Heart left ventricle (tissue), 16 donors: ENCODE measurements at regions not wholly inside any gene's neighbourhood (a gene's known extent, or its start where the extent isn't known, plus 50 kb on each side); places are given as distances from the start of the nearest gene placed in this dataset.

Experiments used
- ATAC-seq, 4 donors: fragments of 200-7000 bp; cut with Tn5 transposase; one replicate each; pipeline ENCODE4 v1.9.1; 2020 to 2022; ENCODE audit warnings: moderate library complexity in 4 of 4, mild to moderate bottlenecking in 3 of 4, moderate number of reproducible peaks in 1 of 4
- DNase-seq, 5 donors: peaks; one replicate each; pipeline ENCODE4 v3.0.0-alpha.2; 2020
- H3K27ac ChIP-seq, 12 donors: fragments of 200-600 bp; sonication (generic) in 4 of 12; one replicate each; pipeline versions ENCODE4 v1.5.0 to v1.8.0; 2016 to 2022; ENCODE audit warnings: mild to moderate bottlenecking in 2 of 12
- H3K27me3 ChIP-seq, 9 donors: fragments of 200-600 bp; sonication (generic) in 2 of 9; one replicate each; pipeline versions ENCODE4 v1.5.1 to v1.8.0; 2016 to 2022; ENCODE audit warnings: mild to moderate bottlenecking in 3 of 9
- H3K36me3 ChIP-seq, 9 donors: fragments of 200-600 bp; sonication (generic) in 2 of 9; one replicate each; pipeline versions ENCODE4 v1.5.0 to v1.8.0; 2018 to 2022; ENCODE audit warnings: mild to moderate bottlenecking in 2 of 9
- H3K4me1 ChIP-seq, 12 donors: fragments of 200-600 bp; sonication (generic) in 4 of 12; one replicate each; pipeline versions ENCODE4 v1.5.0 to v1.8.0; 2016 to 2022; ENCODE audit warnings: mild to moderate bottlenecking in 3 of 12
- H3K4me3 ChIP-seq, 12 donors: fragments of 200-600 bp; sonication (generic) in 4 of 12; one replicate each; pipeline versions ENCODE4 v1.5.0 to v1.8.0; 2017 to 2022; ENCODE audit warnings: mild to moderate bottlenecking in 9 of 12, moderate library complexity in 4 of 12
- H3K9me3 ChIP-seq, 12 donors: fragments of 200-600 bp; sonication (generic) in 4 of 12; one replicate each; pipeline versions ENCODE4 v1.5.0 to v1.8.0; 2016 to 2022; ENCODE audit warnings: mild to moderate bottlenecking in 1 of 12
- POLR2A ChIP-seq, 2 donors: fragments of 450-650 bp; IDR thresholded peaks; one replicate each; pipeline ENCODE4 v1.6.1; 2017; ENCODE audit warnings: antibody characterized with exemption in 2 of 2, mild to moderate bottlenecking in 2 of 2, moderate library complexity in 2 of 2
- WGBS, 4 donors: extraction: QIAGEN DNeasy Blood & Tissue Kit in 2 of 4; methylation state at CpG; one replicate each; pipeline versions ENCODE4 v1.1.5 to v1.1.7; 2013 to 2018; 5-methylcytosine and 5-hydroxymethylcytosine counted together
- intact Hi-C, 10 donors: fragments of 100-400 bp; cut with DNase I; formaldehyde crosslinking; loops; one replicate each; pipeline versions ENCODE4 v1.11.1 to v1.14.2; 2022
- TF ChIP-seq, protein P1 (sequence below), 12 donors: fragments of 200-600 bp; sonication (generic) in 4 of 12; IDR thresholded peaks; one replicate each; pipeline versions ENCODE4 v1.5.0 to v1.8.0; 2018 to 2022; ENCODE audit warnings: antibody characterized with exemption in 12 of 12, mild to moderate bottlenecking in 5 of 12
- donor health status: ischemic (EF 13 %, LVEDD 7.1; RV severe dilation, severe dysfunction).
- donor health status: healthy with polysubstance abuse.
- donor health status: DM: no; HTN: yes; CAD: no.
- donor health status: DM: no; HTN: no; CAD: no.
- donor health status: ischemic (EF 25% LVEDD 6.9; RV normal size, moderate dysfunction).
- donor health status: ischemic (EF 25% LVEDD 5.7; RV mildly dilated, moderate dysfunction).
- donor health status: healthy.
- donor health status: DM: yes; HTN: yes; CAD: no.
- donor health status: ischemic (EF 35%, LVEDD 5.7; RV mildly dilated, moderate dysfunction).
- donor health status: nonischemic (EF 11% LVEDD 7.7; RV severe dilation, severe dysfunction).
- donor health status: DM: yes; HTN: yes; CAD: no.
- donor health status: PGD.
- donor health status: ischemic (EF 29% LVEDD 5.4; RV normal size, mild dysfunction).
- donor health status: nonischemic (EF 23%, LVEDD 6.1; RV moderate dilation, normal function).

DNA sequence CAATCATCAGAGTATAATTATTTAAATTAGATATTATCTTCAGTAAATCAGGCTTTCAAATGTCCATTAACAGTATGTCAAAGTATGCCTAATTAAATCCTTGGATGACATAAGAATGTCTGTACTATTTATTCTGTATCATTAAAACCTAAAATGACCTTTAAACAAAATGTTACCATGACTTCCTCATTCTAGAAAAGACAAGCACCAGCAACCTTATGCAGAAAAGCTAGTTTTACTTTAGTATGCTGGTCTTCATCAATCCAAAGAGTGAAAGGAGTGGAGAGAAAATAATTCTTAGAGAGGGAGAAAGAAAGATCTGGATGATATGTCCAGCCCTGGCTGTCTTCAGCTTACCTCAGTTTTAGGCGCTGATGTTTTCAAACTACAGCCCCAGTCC lies 140.1 kb upstream of the UBE2E2 start:
- H3K27ac ChIP-seq, result no peak overlapping the region
- H3K4me3 ChIP-seq, result no peak overlapping the region
- H3K36me3 ChIP-seq, result no peaks in the 10 kb centered on the region
- intact Hi-C loops, result no loop called here
- 73 to 100% (median 95%) methylated on average over 1 of the region's 1 CpG for WGBS, 4 donors
- ATAC-seq, result no peak
- no peak for TF ChIP-seq POLR2A (IDR thresholded peaks at IDR 0.05)
- TF ChIP-seq, protein P1, sequence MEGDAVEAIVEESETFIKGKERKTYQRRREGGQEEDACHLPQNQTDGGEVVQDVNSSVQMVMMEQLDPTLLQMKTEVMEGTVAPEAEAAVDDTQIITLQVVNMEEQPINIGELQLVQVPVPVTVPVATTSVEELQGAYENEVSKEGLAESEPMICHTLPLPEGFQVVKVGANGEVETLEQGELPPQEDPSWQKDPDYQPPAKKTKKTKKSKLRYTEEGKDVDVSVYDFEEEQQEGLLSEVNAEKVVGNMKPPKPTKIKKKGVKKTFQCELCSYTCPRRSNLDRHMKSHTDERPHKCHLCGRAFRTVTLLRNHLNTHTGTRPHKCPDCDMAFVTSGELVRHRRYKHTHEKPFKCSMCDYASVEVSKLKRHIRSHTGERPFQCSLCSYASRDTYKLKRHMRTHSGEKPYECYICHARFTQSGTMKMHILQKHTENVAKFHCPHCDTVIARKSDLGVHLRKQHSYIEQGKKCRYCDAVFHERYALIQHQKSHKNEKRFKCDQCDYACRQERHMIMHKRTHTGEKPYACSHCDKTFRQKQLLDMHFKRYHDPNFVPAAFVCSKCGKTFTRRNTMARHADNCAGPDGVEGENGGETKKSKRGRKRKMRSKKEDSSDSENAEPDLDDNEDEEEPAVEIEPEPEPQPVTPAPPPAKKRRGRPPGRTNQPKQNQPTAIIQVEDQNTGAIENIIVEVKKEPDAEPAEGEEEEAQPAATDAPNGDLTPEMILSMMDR (IDR thresholded peaks at IDR 0.05), result no peak
- no peaks in the 10 kb centered on the region for H3K27me3 ChIP-seq
- H3K4me1 ChIP-seq, result peaks cover 0 to 6% (median 0%) of the 10 kb centered on the region in 12 donors
- no peak for DNase-seq
- peaks cover 0 to 17% (median 0%) of the 10 kb centered on the region in 12 donors for H3K9me3 ChIP-seq

DNA sequence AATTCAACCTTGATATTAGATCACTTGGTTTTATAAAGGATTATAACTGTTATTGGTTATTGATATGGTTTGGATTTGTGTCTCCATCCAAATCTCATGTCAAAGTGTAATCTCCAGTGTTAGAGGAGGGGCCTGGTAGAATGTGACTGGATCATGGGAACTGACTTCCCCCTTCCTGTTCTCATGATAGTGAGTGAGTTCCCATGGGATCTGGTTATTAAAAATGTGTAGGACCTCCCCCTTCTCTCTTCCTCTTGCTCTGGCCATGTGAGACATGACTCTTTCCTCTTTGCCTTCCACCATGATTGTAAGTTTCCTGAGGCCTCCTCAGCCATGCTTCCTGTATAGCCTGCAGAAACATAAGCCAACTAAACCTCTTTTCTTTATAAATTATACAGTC lies 136.0 kb upstream of the UBE2E2 start:
- ATAC-seq (no peak), DNase-seq (no peak)
- H3K27me3 ChIP-seq, result no peaks in the 10 kb centered on the region
- TF ChIP-seq POLR2A (IDR thresholded peaks at IDR 0.05), result no peak
- TF ChIP-seq, protein P1 (IDR thresholded peaks at IDR 0.05), result no peak
- H3K27ac ChIP-seq, result no peak overlapping the region
- H3K4me1 ChIP-seq, result peaks cover 0 to 19% (median 0%) of the 10 kb centered on the region in 12 donors
- no peak overlapping the region for H3K4me3 ChIP-seq
- intact Hi-C loops, result no loop called here
- no peaks in the 10 kb centered on the region for H3K36me3 ChIP-seq
- H3K9me3 ChIP-seq, result no peaks in the 10 kb centered on the region

DNA sequence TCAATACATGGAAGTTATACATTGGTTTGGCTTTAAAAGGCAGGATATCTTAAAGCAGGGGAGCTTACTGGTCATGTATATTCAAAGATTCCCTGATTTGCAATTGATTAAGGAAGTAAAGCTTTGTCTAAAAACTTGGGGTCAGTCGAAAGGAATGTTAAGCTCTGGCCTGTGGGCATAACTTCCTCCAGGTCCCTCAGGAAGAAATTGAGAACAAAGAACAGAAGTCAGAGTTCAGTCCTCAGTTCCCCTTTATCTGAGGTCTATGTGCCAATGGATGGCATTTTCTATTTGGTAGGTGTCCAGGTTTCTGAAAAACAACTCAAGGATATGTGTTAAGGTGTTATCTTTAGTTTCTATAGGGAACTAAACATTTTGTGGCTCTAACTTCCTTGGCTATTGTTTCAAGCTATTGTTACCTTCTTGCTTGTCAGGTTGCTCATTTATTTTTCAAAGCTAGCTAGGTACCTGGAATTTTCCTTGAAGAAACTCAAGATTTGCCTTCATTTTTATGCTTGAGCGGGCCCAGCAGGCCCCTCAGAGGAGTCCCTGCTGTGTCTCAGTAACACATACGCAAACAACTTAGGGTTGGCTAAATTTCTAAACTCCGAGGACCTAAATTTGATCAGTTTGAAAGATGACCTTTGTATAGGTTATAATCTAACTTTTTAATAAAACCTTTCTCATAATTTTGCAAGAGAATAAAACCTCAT lies 135.0 kb upstream of the UBE2E2 start:
- Histone ChIP-seq H3K4me1 (peaks cover 0 to 24% (median 0%) of the 10 kb centered on the region in 12 donors), H3K4me3 (no peak overlapping the region), H3K27ac (no peak overlapping the region), H3K9me3 (no peaks in the 10 kb centered on the region), H3K27me3 (no peaks in the 10 kb centered on the region), H3K36me3 (no peaks in the 10 kb centered on the region)
- TF ChIP-seq, protein P1 (IDR thresholded peaks at IDR 0.05), result no peak
- TF ChIP-seq POLR2A (IDR thresholded peaks at IDR 0.05), result no peak
- intact Hi-C loops, result no loop called here
- DNase-seq, result no peak
- ATAC-seq, result no peak
- WGBS, 4 donors, result 87 to 89% (median 89%) methylated on average over 4 of the region's 4 CpGs

DNA sequence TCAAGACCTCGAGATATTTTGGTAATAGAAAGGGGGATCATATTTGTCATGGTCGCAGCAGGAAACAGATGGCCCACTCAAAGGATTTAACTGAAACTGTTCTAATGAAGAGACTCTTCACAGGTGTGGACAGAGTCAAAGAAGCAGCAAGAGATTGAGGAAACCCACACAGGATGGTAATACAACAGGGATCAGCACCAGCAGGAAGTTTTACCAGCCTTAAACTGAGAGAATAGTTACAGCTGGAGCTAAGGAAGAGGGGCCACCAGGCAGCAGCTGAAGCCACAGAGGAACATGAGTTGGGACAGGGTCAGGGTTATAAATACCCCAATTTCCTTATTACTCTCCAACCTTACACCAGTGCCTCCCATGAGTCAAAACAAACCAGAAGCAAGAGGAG lies 131.8 kb upstream of the UBE2E2 start:
- peaks cover 0 to 24% (median 5%) of the 10 kb centered on the region in 12 donors for H3K4me1 ChIP-seq
- TF ChIP-seq, protein P1 (IDR thresholded peaks at IDR 0.05), result no peak
- no peak for TF ChIP-seq POLR2A (IDR thresholded peaks at IDR 0.05)
- intact Hi-C loops, result no loop called here
- H3K27me3 ChIP-seq, result no peaks in the 10 kb centered on the region
- H3K9me3 ChIP-seq, result no peaks in the 10 kb centered on the region
- H3K27ac ChIP-seq, result peak overlapping the region in 1 of 12 donors; percentile 56
- no peaks in the 10 kb centered on the region for H3K36me3 ChIP-seq
- 43 to 61% (median 52%) methylated on average over 2 of the region's 2 CpGs for WGBS, 4 donors
- no peak overlapping the region for H3K4me3 ChIP-seq
- ATAC-seq (peak in 3 of 4 donors; percentile 24 to 37 (median 28)), DNase-seq (no peak)
